GM12878 (cell line): ENCODE measurements at regions not wholly inside any gene's neighbourhood (a gene's known extent, or its start where the extent isn't known, plus 50 kb on each side); places are given as distances from the start of the nearest gene placed in this dataset.

Source experiments
- ATAC-seq: fragments of 200-7000 bp; cut with Tn5 transposase; 3 replicates; pipeline ENCODE4 v1.9.1; 2020; ENCODE audit warnings: mild to moderate bottlenecking, moderate library complexity
- BruUV-seq: library from RNA; stranded (reverse); fragments of 400-500 nt; replicated peaks from 2 replicates; lab custom pipeline; 2021; lab: Mats Ljungman, UMichigan
- CTCF ChIA-PET: fragments of 300-600 bp; sonication (Branson Sonifier 250); formaldehyde crosslinking; extraction: SDS; loops from one replicate; lab custom pipeline; 2021; ENCODE audit warnings: inconsistent platforms; lab: Yijun Ruan, JAX
- POLR2A ChIA-PET: fragments of 350-600 bp; formaldehyde crosslinking; extraction: SDS; loops from one replicate; lab custom pipeline; 2021; ENCODE audit warnings: inconsistent platforms; lab: Charles Lee
- RAD21 ChIA-PET: fragments of 300-600 bp; sonication (Branson Sonifier 250); formaldehyde crosslinking; loops from one replicate; lab custom pipeline; 2023; ENCODE audit warnings: antibody characterized with exemption; ENCODE audit not compliant: unreplicated experiment; lab: Charles Lee
- SMC1A ChIA-PET: fragments of 300-600 bp; sonication (Branson Sonifier 250); formaldehyde crosslinking; loops from one replicate; lab custom pipeline; 2023; ENCODE audit not compliant: unreplicated experiment, uncharacterized antibody; lab: Charles Lee
- DNase-seq: peaks from one replicate; pipeline ENCODE4 v3.0.0-alpha.2; 2011; ENCODE audit warnings: low read depth, low spot score
- FAIRE-seq: peaks from 3 replicates; lab custom pipeline; 2011; peaks lifted over from hg19 to GRCh38; lab: Jason Lieb, UNC
- H2AFZ ChIP-seq: 2 replicates; pipeline ENCODE4 v1.6.0; 2011; ENCODE audit warnings: low read depth, low read length, control low read depth; ENCODE audit not compliant: control insufficient read depth
- H3K27ac ChIP-seq: 2 replicates; pipeline ENCODE4 v1.5.1; 2011; ENCODE audit warnings: control low read depth; ENCODE audit not compliant: control insufficient read depth, insufficient read depth
- H3K27me3 ChIP-seq, 2 experiments: replicated peaks in 1 of 2; 2 replicates each; pipeline versions ENCODE4 v1.6.0 to v1.6.1; 2011; ENCODE audit warnings: low read length in 1 of 2; ENCODE audit not compliant: control insufficient read depth in 2 of 2, insufficient read depth in 2 of 2
- H3K36me3 ChIP-seq, 2 experiments: 2 replicates each; pipeline ENCODE4 v1.5.1; 2011; ENCODE audit warnings: low read length in 1 of 2; ENCODE audit not compliant: control insufficient read depth in 2 of 2, insufficient read depth in 2 of 2
- H3K4me1 ChIP-seq: 2 replicates; pipeline ENCODE4 v1.6.1; 2011; ENCODE audit warnings: mild to moderate bottlenecking, low read length, moderate library complexity, mixed read lengths; ENCODE audit not compliant: control insufficient read depth, insufficient read depth
- H3K4me2 ChIP-seq: 2 replicates; pipeline ENCODE4 v1.6.0; 2011; ENCODE audit warnings: control low read depth; ENCODE audit not compliant: control insufficient read depth, insufficient read depth
- H3K4me3 ChIP-seq: fragments of 200-600 bp; sonication (generic); 2 replicates; pipeline ENCODE4 v1.5.1; 2016
- H3K79me2 ChIP-seq: 2 replicates; pipeline ENCODE4 v1.6.0; 2011; ENCODE audit warnings: low read length; ENCODE audit not compliant: control insufficient read depth, insufficient read depth
- H3K9ac ChIP-seq: 2 replicates; pipeline ENCODE4 v1.8.0; 2011; ENCODE audit warnings: low read length, control low read depth, mixed read lengths; ENCODE audit not compliant: control insufficient read depth, insufficient read depth
- H3K9me3 ChIP-seq: replicated peaks from 3 replicates; pipeline ENCODE4 v1.5.1; 2011; ENCODE audit warnings: mild to moderate bottlenecking, low read length; ENCODE audit not compliant: control insufficient read depth, insufficient read depth
- H4K20me1 ChIP-seq: 2 replicates; pipeline ENCODE4 v1.6.0; 2011; ENCODE audit not compliant: control insufficient read depth, insufficient read depth
- ATF3 ChIP-seq: IDR thresholded peaks from 2 replicates; pipeline ENCODE4 v1.6.1; 2011; ENCODE audit warnings: low read depth, mild to moderate bottlenecking, low read length, moderate library complexity, borderline replicate concordance; ENCODE audit errors: extremely low read depth
- MXI1 ChIP-seq: fragments of 150-350 bp; IDR thresholded peaks from 2 replicates; pipeline ENCODE4 v1.6.1; 2011; ENCODE audit warnings: low read depth, mild to moderate bottlenecking, inconsistent platforms, low read length, improper control_type of control experiment
- PBX3 ChIP-seq: IDR thresholded peaks from 2 replicates; pipeline ENCODE4 v1.6.1; 2011; ENCODE audit warnings: mild to moderate bottlenecking, low read depth, low read length, moderate library complexity; ENCODE audit not compliant: insufficient replicate concordance
- POLR2AphosphoS5 ChIP-seq: IDR thresholded peaks from 2 replicates; pipeline ENCODE4 v1.6.1; 2011; ENCODE audit warnings: mild to moderate bottlenecking, low read length, inconsistent platforms
- ZNF207 ChIP-seq: fragments of 450-650 bp; IDR thresholded peaks from 2 replicates; pipeline ENCODE4 v1.6.1; 2014; ENCODE audit warnings: antibody characterized with exemption, mild to moderate bottlenecking, borderline replicate concordance
- WGBS: methylation state at CpG from one replicate; pipeline ENCODE4 v1.1.6; 2016; ENCODE audit warnings: low lambda C conversion rate; ENCODE audit not compliant: insufficient replicate concordance, insufficient coverage; ENCODE audit errors: missing lambda C conversion rate; 5-methylcytosine and 5-hydroxymethylcytosine counted together
- in situ Hi-C: fragments of 300-500 bp; cut with MboI; formaldehyde crosslinking; loops from 9 replicates; pipeline ENCODE4 v1.14.3; 2018; ENCODE audit warnings: mixed read lengths
- intact Hi-C: fragments of 100-400 bp; cut with micrococcal nuclease; formaldehyde crosslinking; loops from one replicate; pipeline ENCODE4 v1.14.2; 2022; ENCODE audit not compliant: unreplicated experiment
- TF ChIP-seq, protein P1 (sequence below): fragments of 450-650 bp; IDR thresholded peaks from 2 replicates; pipeline ENCODE4 v1.6.1; 2016; ENCODE audit warnings: mild to moderate bottlenecking

- Histone ChIP-seq H3K4me1 (no peaks in the 10 kb centered on the region), H3K9me3 (no peaks in the 10 kb centered on the region), H3K4me2 (no peak overlapping the region), H3K79me2 (no peaks in the 10 kb centered on the region), H2AFZ (no peak overlapping the region), H3K4me3 (no peak overlapping the region), H4K20me1 (no peaks in the 10 kb centered on the region), H3K27ac (no peak overlapping the region), H3K36me3 (no peaks in the 10 kb centered on the region), H3K27me3 (no peaks in the 10 kb centered on the region), H3K9ac (no peak overlapping the region)
- CTCF ChIA-PET, result no interaction called here
- no TSS peak for BruUV-seq
- in situ Hi-C loops, result no loop called here
- DNase-seq, result no peak
- no peak for ATAC-seq
- TF ChIP-seq, protein P1, sequence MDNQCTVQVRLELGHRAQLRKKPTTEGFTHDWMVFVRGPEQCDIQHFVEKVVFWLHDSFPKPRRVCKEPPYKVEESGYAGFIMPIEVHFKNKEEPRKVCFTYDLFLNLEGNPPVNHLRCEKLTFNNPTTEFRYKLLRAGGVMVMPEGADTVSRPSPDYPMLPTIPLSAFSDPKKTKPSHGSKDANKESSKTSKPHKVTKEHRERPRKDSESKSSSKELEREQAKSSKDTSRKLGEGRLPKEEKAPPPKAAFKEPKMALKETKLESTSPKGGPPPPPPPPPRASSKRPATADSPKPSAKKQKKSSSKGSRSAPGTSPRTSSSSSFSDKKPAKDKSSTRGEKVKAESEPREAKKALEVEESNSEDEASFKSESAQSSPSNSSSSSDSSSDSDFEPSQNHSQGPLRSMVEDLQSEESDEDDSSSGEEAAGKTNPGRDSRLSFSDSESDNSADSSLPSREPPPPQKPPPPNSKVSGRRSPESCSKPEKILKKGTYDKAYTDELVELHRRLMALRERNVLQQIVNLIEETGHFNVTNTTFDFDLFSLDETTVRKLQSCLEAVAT, result no peak
- no peak for TF ChIP-seq MXI1
- no peak for TF ChIP-seq PBX3
- TF ChIP-seq ATF3, result no peak
- no peak for TF ChIP-seq POLR2AphosphoS5
- TF ChIP-seq ZNF207, result no peak
- 6% methylated on average over 5 of the region's 5 CpGs for WGBS
- SMC1A ChIA-PET, result no interaction called here
- FAIRE-seq, result no peak
- POLR2A ChIA-PET, result no interaction called here
- RAD21 ChIA-PET, result no interaction called here
- intact Hi-C loops, result no loop called here
Observed at GRCh38 chrX:34749896-34750295, 92.8 kb upstream of the TMEM47 start.
